Small intestine (tissue), 7 donors: ENCODE measurements at regions not wholly inside any gene's neighbourhood (a gene's known extent, or its start where the extent isn't known, plus 50 kb on each side); places are given as distances from the start of the nearest gene placed in this dataset.
"Not testable (repeated sequence)": the region's sequence is repeated elsewhere in the genome, so short reads cannot be mapped to it uniquely, and the experiment has no call there.

Source experiments
- DNase-seq, 2 donors: peaks; one replicate each; pipeline versions ENCODE4 v3.0.0 to v3.0.0-alpha.2; 2013
- FAIRE-seq: peaks from 2 replicates; lab custom pipeline; 2012; peaks lifted over from hg19 to GRCh38; lab: Jason Lieb, UNC
- H3K27ac ChIP-seq, 3 donors: one replicate each; pipeline ENCODE4 v1.5.1; 2013; ENCODE audit warnings: low read length in 2 of 3, mild to moderate bottlenecking in 2 of 3, control low read depth in 1 of 3, inconsistent platforms in 1 of 3, low read depth in 1 of 3, moderate library complexity in 1 of 3
- H3K27me3 ChIP-seq, 3 donors: one replicate each; pipeline ENCODE4 v1.6.1; 2013; ENCODE audit warnings: low read length in 3 of 3, inconsistent platforms in 1 of 3; ENCODE audit not compliant: control insufficient read depth in 3 of 3, insufficient read depth in 3 of 3
- H3K36me3 ChIP-seq, 3 donors: one replicate each; pipeline ENCODE4 v1.6.1; 2013; ENCODE audit warnings: low read length in 3 of 3, inconsistent platforms in 1 of 3, low read depth in 1 of 3, mild to moderate bottlenecking in 1 of 3, moderate library complexity in 1 of 3; ENCODE audit not compliant: control insufficient read depth in 3 of 3, insufficient read depth in 2 of 3
- H3K4me1 ChIP-seq, 3 donors: one replicate each; pipeline ENCODE4 v1.6.1; 2013; ENCODE audit warnings: low read length in 2 of 3, inconsistent platforms in 1 of 3, low read depth in 1 of 3, mild to moderate bottlenecking in 1 of 3, moderate library complexity in 1 of 3; ENCODE audit not compliant: control insufficient read depth in 3 of 3, insufficient read depth in 2 of 3
- H3K4me3 ChIP-seq, 3 donors: one replicate each; pipeline ENCODE4 v1.5.1; 2013; ENCODE audit warnings: low read length in 3 of 3, control low read depth in 1 of 3, inconsistent platforms in 1 of 3, low read depth in 1 of 3, mild to moderate bottlenecking in 1 of 3, moderate library complexity in 1 of 3
- H3K9me3 ChIP-seq, 2 donors: one replicate each; pipeline ENCODE4 v1.6.1; 2013; ENCODE audit warnings: low read depth in 1 of 2, low read length in 1 of 2; ENCODE audit not compliant: control insufficient read depth in 2 of 2, insufficient read depth in 1 of 2
- WGBS, 3 donors: extraction: QIAGEN DNeasy Blood & Tissue Kit; methylation state at CpG; one replicate each; pipeline ENCODE4 v1.1.7; 2013; 5-methylcytosine and 5-hydroxymethylcytosine counted together
- donor health status: healthy with polysubstance abuse.
- donor health status: control.
- donor health status: control.
- donor health status: Bipolar disorder and iron deficiency.
- donor health status: healthy.

- FAIRE-seq (no peak), DNase-seq (no peak)
- Histone ChIP-seq H3K9me3 (no peaks in the 10 kb centered on the region), H3K4me1 (no peaks in the 10 kb centered on the region), H3K36me3 (no peaks in the 10 kb centered on the region), H3K4me3 (no peak overlapping the region), H3K27me3 (no peaks in the 10 kb centered on the region), H3K27ac (no peak overlapping the region)
- WGBS, 3 donors, result 70 to 84% (median 71%) methylated on average over 12 of the region's 12 CpGs
Measured at GRCh38 chr17:21756856-21757619, 64.7 kb downstream of the KCNJ18 start.

DNA sequence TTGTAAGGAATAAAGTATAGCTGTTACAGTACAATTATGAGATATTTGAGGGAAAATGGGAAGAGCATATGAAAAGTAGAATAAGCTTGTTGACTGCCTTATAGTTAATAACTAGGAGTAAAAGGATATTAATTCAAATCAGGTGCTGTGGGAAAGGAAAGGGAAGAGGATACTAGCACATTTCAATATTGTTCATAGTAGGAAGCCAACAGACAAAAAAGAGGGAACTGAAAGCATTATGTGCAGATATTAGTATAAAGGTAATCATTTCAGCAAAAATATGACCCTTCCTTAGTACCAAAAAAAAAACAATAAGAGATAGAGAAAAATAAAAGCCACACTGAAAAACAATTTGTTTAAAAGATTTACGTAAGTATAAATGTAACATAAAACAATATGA, 67.3 kb downstream of the KCNJ18 start:
- H3K9me3 ChIP-seq, result not testable (repeated sequence)

DNA sequence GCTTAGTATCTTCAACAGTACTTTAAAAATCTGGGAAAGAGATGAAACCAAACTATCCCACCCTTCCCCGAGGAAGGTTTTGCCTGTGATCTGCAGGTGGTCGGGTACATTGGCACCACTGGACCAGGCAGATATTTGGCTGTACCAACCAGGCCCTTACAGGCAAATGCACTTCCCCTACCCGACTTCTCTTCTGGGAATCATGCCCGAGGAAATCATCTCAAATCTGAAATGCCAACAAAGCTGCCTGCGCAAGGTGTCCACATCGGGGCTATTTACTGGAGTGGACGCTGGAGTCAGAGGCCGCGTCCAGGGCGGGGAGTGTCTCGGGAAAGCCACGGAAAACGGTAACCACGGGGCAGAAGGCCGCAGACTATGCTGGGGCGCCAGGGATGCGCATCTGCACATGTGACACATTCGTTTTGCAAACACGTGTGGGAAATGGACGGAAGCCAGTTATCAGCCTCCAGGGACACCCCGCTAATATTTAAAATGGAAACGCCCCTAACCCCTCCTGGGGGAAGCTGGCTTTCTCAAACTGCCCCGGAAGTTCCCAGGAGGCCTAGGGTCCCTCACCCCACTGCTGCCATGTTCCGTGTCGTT, 71.5 kb downstream of the KCNJ18 start:
- not testable (repeated sequence) for H3K27me3 ChIP-seq, H3K9me3 ChIP-seq, FAIRE-seq, DNase-seq, H3K27ac ChIP-seq, H3K4me3 ChIP-seq, H3K4me1 ChIP-seq, H3K36me3 ChIP-seq
- WGBS, 3 donors, result 80 to 88% (median 87%) methylated on average over 25 of the region's 25 CpGs

More for the DNA sequence above, 67.3 kb downstream of the KCNJ18 start:
- FAIRE-seq, H3K27me3 ChIP-seq, DNase-seq, H3K36me3 ChIP-seq, H3K27ac ChIP-seq, H3K4me3 ChIP-seq, H3K4me1 ChIP-seq: not testable (repeated sequence)
- 33 to 100% (median 89%) methylated on average over 1 of the region's 1 CpG for WGBS, 3 donors

- not testable (repeated sequence) for H3K27ac ChIP-seq, H3K27me3 ChIP-seq, H3K9me3 ChIP-seq, DNase-seq, H3K4me3 ChIP-seq, H3K36me3 ChIP-seq, H3K4me1 ChIP-seq, FAIRE-seq
- WGBS, 3 donors, result 65 to 75% (median 73%) methylated on average over 11 of the region's 11 CpGs
Measured at GRCh38 chr17:21765651-21766290, 73.4 kb downstream of the KCNJ18 start.

DNA sequence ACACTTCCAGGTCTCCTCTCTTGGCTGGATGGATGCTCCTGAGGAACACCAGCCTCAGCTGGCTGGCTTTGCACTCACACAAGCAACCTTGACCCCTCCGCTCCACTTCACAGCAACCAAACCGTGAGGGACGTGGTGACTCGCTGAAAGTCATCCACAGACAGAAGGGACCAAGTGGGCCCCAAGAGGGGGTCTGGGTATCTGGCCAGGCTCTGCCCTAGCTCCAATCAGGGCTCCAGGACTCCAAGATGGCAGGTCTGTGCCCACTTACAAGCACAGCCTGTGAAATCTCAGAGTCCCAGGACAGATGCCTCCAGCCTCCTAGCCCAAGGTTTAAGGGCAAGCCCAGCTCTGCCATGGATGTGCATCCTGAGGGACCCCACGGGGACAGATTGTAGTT, 74.2 kb downstream of the KCNJ18 start:
- not testable (repeated sequence) for H3K36me3 ChIP-seq, FAIRE-seq, H3K27me3 ChIP-seq, H3K27ac ChIP-seq, DNase-seq, H3K4me1 ChIP-seq, H3K9me3 ChIP-seq, H3K4me3 ChIP-seq
- 72 to 81% (median 73%) methylated on average over 4 to 5 of the region's 5 CpGs for WGBS, 3 donors

- DNase-seq, FAIRE-seq, H3K9me3 ChIP-seq, H3K4me3 ChIP-seq, H3K27ac ChIP-seq, H3K4me1 ChIP-seq, H3K27me3 ChIP-seq, H3K36me3 ChIP-seq: not testable (repeated sequence)
- 65 to 74% (median 70%) methylated on average over 7 of the region's 7 CpGs for WGBS, 3 donors
Measured at GRCh38 chr17:21767162-21768156, 75.1 kb downstream of the KCNJ18 start.

DNA sequence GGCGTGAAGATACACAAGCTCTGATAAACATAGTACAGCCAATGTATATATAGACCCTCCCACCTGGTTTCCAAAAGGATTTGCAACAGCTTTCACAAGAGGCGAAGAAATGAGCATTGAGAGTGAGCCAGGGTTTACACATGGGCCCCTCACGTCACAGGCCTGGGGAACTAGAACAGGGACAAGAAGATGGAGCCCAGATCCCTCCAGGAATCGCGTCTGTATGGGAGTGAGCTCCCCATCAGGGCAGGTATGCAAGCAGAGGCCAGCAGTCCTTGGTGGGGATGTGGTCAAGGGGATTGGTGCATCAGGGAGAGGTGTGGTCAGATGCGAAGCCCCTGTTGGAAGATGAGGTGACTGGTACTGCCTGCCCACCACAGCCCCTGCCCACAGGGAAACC, 75.9 kb downstream of the KCNJ18 start:
- not testable (repeated sequence) for H3K27ac ChIP-seq, DNase-seq, H3K27me3 ChIP-seq, H3K4me1 ChIP-seq, H3K4me3 ChIP-seq, H3K9me3 ChIP-seq, FAIRE-seq, H3K36me3 ChIP-seq
- WGBS, 3 donors, result 58 to 62% (median 59%) methylated on average over 6 of the region's 6 CpGs
